Panc1 (cell line): ENCODE measurements at regions not wholly inside any gene's neighbourhood (a gene's known extent, or its start where the extent isn't known, plus 50 kb on each side); places are given as distances from the start of the nearest gene placed in this dataset.

ENCODE experiments used
- ATAC-seq: fragments of 200-7000 bp; cut with Tn5 transposase; 2 replicates; pipeline ENCODE4 v1.9.1; 2020; ENCODE audit warnings: mild to moderate bottlenecking, moderate library complexity
- BruUV-seq: library from RNA; stranded (reverse); fragments of 400-500 nt; replicated peaks from 2 replicates; lab custom pipeline; 2021; lab: Mats Ljungman, UMichigan
- CTCF ChIA-PET: fragments of 300-600 bp; sonication (Branson Sonifier 250); formaldehyde crosslinking; loops from one replicate; lab custom pipeline; 2022; ENCODE audit warnings: antibody characterized with exemption; lab: Charles Lee
- POLR2A ChIA-PET: fragments of 300-600 bp; sonication (Branson Sonifier 250); formaldehyde crosslinking; loops from one replicate; lab custom pipeline; 2022; ENCODE audit warnings: antibody characterized with exemption; lab: Charles Lee
- DNase-seq: peaks from one replicate; pipeline ENCODE4 v3.0.0-alpha.2; 2010; ENCODE audit warnings: low read depth, low spot score
- H3K27ac ChIP-seq: 2 replicates; pipeline ENCODE4 v1.5.1; 2011; ENCODE audit warnings: mild to moderate bottlenecking, low read length, inconsistent platforms
- H3K27me3 ChIP-seq: fragments of 200-500 bp; sonication (Bioruptor generic); 2 replicates; pipeline ENCODE4 v1.6.0; 2014; ENCODE audit warnings: low read length, inconsistent platforms; ENCODE audit not compliant: control insufficient read depth, insufficient read depth
- H3K36me3 ChIP-seq: fragments of 200-500 bp; sonication (Bioruptor generic); 2 replicates; pipeline ENCODE4 v1.5.1; 2014; ENCODE audit warnings: inconsistent platforms, mild to moderate bottlenecking, low read length, moderate library complexity; ENCODE audit not compliant: control insufficient read depth, insufficient read depth
- H3K4me1 ChIP-seq: 2 replicates; pipeline ENCODE4 v1.5.1; 2011; ENCODE audit warnings: inconsistent platforms, mild to moderate bottlenecking, low read length, moderate library complexity; ENCODE audit not compliant: control insufficient read depth, insufficient read depth
- H3K4me3 ChIP-seq, 2 experiments: 2 replicates each; pipeline ENCODE4 v1.5.1; 2011 to 2012; ENCODE audit warnings: low read depth in 2 of 2, low read length in 2 of 2, mild to moderate bottlenecking in 2 of 2, inconsistent platforms in 1 of 2, moderate library complexity in 1 of 2
- H3K9me3 ChIP-seq: fragments of 200-500 bp; sonication (Bioruptor generic); 2 replicates; pipeline ENCODE4 v1.5.1; 2014; ENCODE audit warnings: low read depth, mild to moderate bottlenecking, inconsistent platforms, low read length, moderate library complexity; ENCODE audit not compliant: control insufficient read depth, insufficient read depth
- CTCF ChIP-seq: fragments of 450-650 bp; IDR thresholded peaks from 2 replicates; pipeline ENCODE4 v1.5.1; 2017; ENCODE audit warnings: mild to moderate bottlenecking
- POLR2AphosphoS5 ChIP-seq: IDR thresholded peaks from 2 replicates; pipeline ENCODE4 v1.6.1; 2012; ENCODE audit warnings: mild to moderate bottlenecking, low read depth, low read length, moderate library complexity
- REST ChIP-seq, 2 experiments: IDR thresholded peaks; 2 replicates each; pipeline ENCODE4 v1.6.1; 2011 to 2012; ENCODE audit warnings: low read depth in 2 of 2, control low read depth in 1 of 2, low read length in 1 of 2, mild to moderate bottlenecking in 1 of 2, moderate library complexity in 1 of 2; ENCODE audit not compliant: insufficient read depth in 1 of 2
- SIN3A ChIP-seq: IDR thresholded peaks from 2 replicates; pipeline ENCODE4 v1.6.1; 2012; ENCODE audit warnings: low read depth, mild to moderate bottlenecking, low read length, moderate library complexity, borderline replicate concordance; ENCODE audit not compliant: insufficient read depth
- TCF7L2 ChIP-seq: IDR thresholded peaks from 2 replicates; pipeline ENCODE4 v1.6.1; 2011; ENCODE audit warnings: mild to moderate bottlenecking, low read depth, low read length, inconsistent platforms
- in situ Hi-C: cut with HindIII; loops from 2 replicates; pipeline ENCODE4 v1.10.0; 2016; ENCODE audit warnings: low sequenced_read_pairs, low pct_unique_long_range_greater_than_20kb
- intact Hi-C: fragments of 100-400 bp; cut with micrococcal nuclease; formaldehyde crosslinking; loops from one replicate; pipeline ENCODE4 v1.10.0; 2022; ENCODE audit not compliant: unreplicated experiment

DNA sequence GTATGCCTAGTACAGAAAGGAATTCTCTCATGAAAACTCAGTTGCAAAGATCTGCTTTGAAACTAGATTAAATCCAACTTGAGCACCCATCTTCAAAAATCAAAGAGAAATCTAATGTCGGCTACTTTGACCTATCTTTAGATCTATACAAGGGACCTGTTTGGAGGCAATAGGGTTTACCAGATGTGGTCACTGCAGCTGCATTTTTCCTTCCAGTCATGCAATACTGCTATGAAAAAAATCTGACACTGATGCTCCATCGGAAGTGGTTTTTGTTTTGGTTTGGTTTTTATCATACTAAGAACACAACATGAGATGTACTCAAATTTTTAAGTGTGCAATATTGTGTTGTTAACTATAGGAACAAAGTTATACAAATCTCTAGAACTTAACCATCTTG lies 169.5 kb downstream of the BCHE start:
- TF ChIP-seq TCF7L2, result no peak
- TF ChIP-seq CTCF, result no peak
- no peak for TF ChIP-seq SIN3A
- TF ChIP-seq REST (IDR thresholded peaks at IDR 0.05; ENCODE audit: insufficient read depth in 1 of 2, low read depth in 2 of 2, low read length in 1 of 2), result no peak
- no peak for TF ChIP-seq POLR2AphosphoS5
- Histone ChIP-seq H3K36me3 (no peaks in the 10 kb centered on the region), H3K4me1 (no peaks in the 10 kb centered on the region), H3K4me3 (no peak overlapping the region), H3K9me3 (no peaks in the 10 kb centered on the region), H3K27me3 (no peaks in the 10 kb centered on the region), H3K27ac (no peak overlapping the region)
- intact Hi-C loops (no loop called here), in situ Hi-C loops (no loop called here)
- ATAC-seq, result no peak
- ChIA-PET CTCF (no interaction called here), POLR2A (no interaction called here)
- BruUV-seq, result no TSS peak
- no peak for DNase-seq

GRCh38 chr3:165658027-165658426 lies 179.2 kb downstream of the BCHE start:
- Histone ChIP-seq H3K27me3 (no peaks in the 10 kb centered on the region), H3K36me3 (no peaks in the 10 kb centered on the region), H3K4me3 (no peak overlapping the region), H3K9me3 (no peaks in the 10 kb centered on the region), H3K4me1 (no peaks in the 10 kb centered on the region), H3K27ac (no peak overlapping the region)
- POLR2A ChIA-PET, result no interaction called here
- BruUV-seq, result no TSS peak
- in situ Hi-C loops (no loop called here), intact Hi-C loops (no loop called here)
- DNase-seq (no peak), ATAC-seq (no peak)
- TF ChIP-seq CTCF, result no peak
- no peak for TF ChIP-seq REST (IDR thresholded peaks at IDR 0.05; ENCODE audit: insufficient read depth in 1 of 2, low read depth in 2 of 2, low read length in 1 of 2)
- TF ChIP-seq POLR2AphosphoS5, result no peak
- no peak for TF ChIP-seq TCF7L2
- TF ChIP-seq SIN3A, result no peak
- CTCF ChIA-PET, result no interaction called here
